DMS79 (cell line): ENCODE measurements at regions not wholly inside any gene's neighbourhood (a gene's known extent, or its start where the extent isn't known, plus 50 kb on each side); places are given as distances from the start of the nearest gene placed in this dataset.
"Not testable (repeated sequence)": the region's sequence is repeated elsewhere in the genome, so short reads cannot be mapped to it uniquely, and the experiment has no call there.

ENCODE experiments used
- DNase-seq: peaks from one replicate; lab custom pipeline; 2025; lab: John Stamatoyannopoulos, UW

GRCh38 chr2:183803596-183803995 lies 679.4 kb downstream of the NUP35 start:
- no peak for DNase-seq

- no peak for DNase-seq
These were observed 683.6 kb downstream of the NUP35 start for GRCh38 chr2:183807870-183808269.

GRCh38 chr2:183809404-183809803 lies 685.2 kb downstream of the NUP35 start:
- DNase-seq = no peak

GRCh38 chr2:183811281-183811680 lies 687.0 kb downstream of the NUP35 start:
- DNase-seq = no peak

- DNase-seq = no peak
These were observed 687.8 kb downstream of the NUP35 start for GRCh38 chr2:183812091-183812490.

- DNase-seq = no peak
These were observed 701.5 kb downstream of the NUP35 start for GRCh38 chr2:183825710-183826109.

- DNase-seq = no peak
These were observed 705.7 kb downstream of the NUP35 start for GRCh38 chr2:183829931-183830330.

GRCh38 chr2:183837157-183837556 lies 712.9 kb downstream of the NUP35 start:
- no peak for DNase-seq

GRCh38 chr2:183838295-183838694 lies 714.1 kb downstream of the NUP35 start:
- DNase-seq = no peak

- DNase-seq = no peak
These were observed 715.9 kb downstream of the NUP35 start for GRCh38 chr2:183840061-183840584.

GRCh38 chr2:183849826-183850225 lies 725.6 kb downstream of the NUP35 start:
- DNase-seq = not testable (repeated sequence)

- no peak for DNase-seq
These were observed 734.9 kb downstream of the NUP35 start for GRCh38 chr2:183859129-183859528.

GRCh38 chr2:183866666-183867065 lies 731.7 kb upstream of the ZNF804A start:
- DNase-seq = no peak

GRCh38 chr2:183867206-183867605 lies 731.1 kb upstream of the ZNF804A start:
- no peak for DNase-seq

- no peak for DNase-seq
These were observed 730.2 kb upstream of the ZNF804A start for GRCh38 chr2:183868153-183868552.

- DNase-seq = no peak
These were observed 729.6 kb upstream of the ZNF804A start for GRCh38 chr2:183868707-183869106.

GRCh38 chr2:183872131-183872530 lies 726.2 kb upstream of the ZNF804A start:
- DNase-seq = no peak

- no peak for DNase-seq
These were observed 716.4 kb upstream of the ZNF804A start for GRCh38 chr2:183881978-183882377.

GRCh38 chr2:183892315-183892941 lies 705.9 kb upstream of the ZNF804A start:
- no peak for DNase-seq

- DNase-seq = no peak
These were observed 699.7 kb upstream of the ZNF804A start for GRCh38 chr2:183898641-183899040.

GRCh38 chr2:183901931-183902330 lies 696.4 kb upstream of the ZNF804A start:
- DNase-seq = no peak

- DNase-seq = no peak
These were observed 695.3 kb upstream of the ZNF804A start for GRCh38 chr2:183903026-183903425.

- not testable (repeated sequence) for DNase-seq
These were observed 682.3 kb upstream of the ZNF804A start for GRCh38 chr2:183916041-183916440.

- DNase-seq = no peak
These were observed 679.2 kb upstream of the ZNF804A start for GRCh38 chr2:183919167-183919566.
